Stomach smooth muscle (tissue), 2 donors: ENCODE measurements at regions not wholly inside any gene's neighbourhood (a gene's known extent, or its start where the extent isn't known, plus 50 kb on each side); places are given as distances from the start of the nearest gene placed in this dataset.

Experiments used
- H3K27ac ChIP-seq: one replicate; pipeline ENCODE4 v1.7.0; 2013; ENCODE audit warnings: mild to moderate bottlenecking, low read length, inconsistent platforms
- H3K27me3 ChIP-seq, 2 donors: one replicate each; pipeline ENCODE4 v1.7.0; 2013; ENCODE audit warnings: low read length in 2 of 2; ENCODE audit not compliant: insufficient read depth in 2 of 2, control insufficient read depth in 1 of 2
- H3K36me3 ChIP-seq, 2 donors: one replicate each; pipeline ENCODE4 v1.7.0; 2013; ENCODE audit warnings: low read length in 2 of 2; ENCODE audit not compliant: control insufficient read depth in 2 of 2, insufficient read depth in 2 of 2
- H3K4me1 ChIP-seq: one replicate; pipeline ENCODE4 v1.7.0; 2013; ENCODE audit warnings: low read length; ENCODE audit not compliant: control insufficient read depth, insufficient read depth
- H3K4me3 ChIP-seq, 2 donors: one replicate each; pipeline ENCODE4 v1.7.0; 2013; ENCODE audit warnings: low read length in 2 of 2
- H3K9ac ChIP-seq, 2 donors: one replicate each; pipeline ENCODE4 v1.7.0; 2013; ENCODE audit warnings: low read length in 2 of 2, mild to moderate bottlenecking in 1 of 2
- H3K9me3 ChIP-seq, 2 donors: one replicate each; pipeline ENCODE4 v1.7.0; 2013; ENCODE audit warnings: low read length in 2 of 2; ENCODE audit not compliant: control insufficient read depth in 2 of 2
- donor health status: healthy.
- donor health status: Pancreatic carcinoma.

GRCh38 chr5:68352166-68352565 is 136.6 kb downstream of the PIK3R1 start:
- H3K4me1 ChIP-seq = no peaks in the 10 kb centered on the region
- peaks cover 0 to 2% of the 10 kb centered on the region in 2 donors for H3K9me3 ChIP-seq
- no peak overlapping the region for H3K27ac ChIP-seq
- no peaks in the 10 kb centered on the region for H3K27me3 ChIP-seq
- no peak overlapping the region for H3K4me3 ChIP-seq
- no peak overlapping the region for H3K9ac ChIP-seq
- H3K36me3 ChIP-seq = no peaks in the 10 kb centered on the region

DNA sequence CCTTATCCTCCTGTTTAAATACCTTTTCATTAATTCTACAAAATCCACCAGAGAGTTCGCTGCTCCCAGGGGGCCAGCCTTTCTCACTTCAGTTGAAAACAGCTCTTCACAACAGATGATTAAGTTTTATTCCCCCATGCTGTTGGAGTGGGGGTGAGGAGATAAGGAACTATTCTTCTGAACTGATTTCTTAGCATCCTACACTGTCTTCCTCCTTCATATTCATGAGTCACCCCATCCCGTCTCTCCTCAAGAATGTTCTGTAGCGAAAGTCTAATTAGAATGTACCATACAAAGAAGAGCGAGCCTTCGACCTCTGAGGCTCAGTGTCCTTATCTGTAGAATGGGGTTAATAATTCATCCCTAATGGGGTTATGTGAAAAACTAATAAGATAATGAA is 138.0 kb downstream of the PIK3R1 start:
- no peaks in the 10 kb centered on the region for H3K9me3 ChIP-seq
- H3K4me1 ChIP-seq = no peaks in the 10 kb centered on the region
- H3K4me3 ChIP-seq = no peak overlapping the region
- no peak overlapping the region for H3K9ac ChIP-seq
- H3K36me3 ChIP-seq = no peaks in the 10 kb centered on the region
- no peaks in the 10 kb centered on the region for H3K27me3 ChIP-seq
- no peak overlapping the region for H3K27ac ChIP-seq

DNA sequence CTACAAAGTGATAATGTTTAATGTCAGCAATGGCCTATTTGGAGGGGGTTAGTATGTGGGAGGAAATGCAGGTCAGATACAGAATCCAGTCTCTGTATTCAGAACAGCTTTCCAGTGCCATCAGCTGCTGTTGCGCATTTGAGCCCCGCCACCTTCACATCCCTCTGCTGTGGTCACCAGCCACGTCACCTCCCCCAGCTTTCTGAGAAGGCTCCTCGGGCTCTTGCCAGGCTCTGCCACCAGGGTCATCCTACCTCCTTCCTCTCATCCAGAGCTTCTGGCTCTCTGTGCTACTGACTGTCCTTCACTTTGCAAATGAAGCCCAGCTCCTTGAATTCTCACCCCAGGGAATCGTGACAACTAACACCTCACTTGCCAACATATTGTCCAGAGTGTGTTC is 138.8 kb downstream of the PIK3R1 start:
- no peak overlapping the region for H3K27ac ChIP-seq
- no peaks in the 10 kb centered on the region for H3K4me1 ChIP-seq
- H3K9me3 ChIP-seq = no peaks in the 10 kb centered on the region
- no peaks in the 10 kb centered on the region for H3K27me3 ChIP-seq
- no peak overlapping the region for H3K9ac ChIP-seq
- no peak overlapping the region for H3K4me3 ChIP-seq
- no peaks in the 10 kb centered on the region for H3K36me3 ChIP-seq

DNA sequence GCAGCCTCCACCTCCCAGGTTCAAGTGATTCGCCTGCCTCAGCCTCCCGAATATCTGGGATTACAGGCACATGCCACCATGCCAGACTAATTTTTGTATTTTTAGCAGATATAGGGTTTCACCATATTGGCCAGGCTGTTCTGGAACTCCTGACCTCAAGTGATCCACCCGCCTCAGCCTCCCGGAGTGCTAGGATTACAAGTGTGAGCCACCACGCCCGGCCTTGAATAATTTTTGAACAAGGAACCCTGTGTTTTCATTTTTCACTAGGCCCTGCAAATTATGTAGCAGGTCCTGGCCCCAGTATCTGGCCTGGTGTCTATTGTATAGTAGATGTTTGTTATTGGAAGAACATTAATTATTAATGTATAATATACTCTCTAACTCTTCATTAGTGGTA is 140.7 kb downstream of the PIK3R1 start:
- no peaks in the 10 kb centered on the region for H3K4me1 ChIP-seq
- no peaks in the 10 kb centered on the region for H3K27me3 ChIP-seq
- H3K4me3 ChIP-seq = no peak overlapping the region
- no peaks in the 10 kb centered on the region for H3K36me3 ChIP-seq
- H3K9ac ChIP-seq = no peak overlapping the region
- no peak overlapping the region for H3K27ac ChIP-seq
- no peaks in the 10 kb centered on the region for H3K9me3 ChIP-seq

DNA sequence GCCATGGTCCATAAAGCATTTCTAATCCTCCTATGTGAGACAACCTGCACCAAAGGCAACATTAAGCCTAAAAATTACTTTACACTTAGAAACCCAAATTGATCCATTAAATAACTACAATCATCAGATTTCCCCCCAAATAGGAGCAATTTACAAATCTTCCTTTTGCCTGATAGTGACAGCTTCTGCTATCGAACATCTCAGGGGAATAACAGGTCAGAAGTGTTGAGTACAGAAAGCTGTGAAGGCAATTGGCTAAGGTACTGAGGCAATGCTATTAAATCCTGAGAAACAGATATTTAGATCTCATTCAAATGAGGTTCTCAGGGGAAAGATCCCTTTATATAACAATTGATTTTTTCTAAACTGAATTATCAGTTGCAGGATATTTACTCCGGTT is 141.1 kb downstream of the PIK3R1 start:
- no peak overlapping the region for H3K4me3 ChIP-seq
- H3K4me1 ChIP-seq = no peaks in the 10 kb centered on the region
- no peak overlapping the region for H3K27ac ChIP-seq
- H3K9me3 ChIP-seq = no peaks in the 10 kb centered on the region
- H3K9ac ChIP-seq = no peak overlapping the region
- no peaks in the 10 kb centered on the region for H3K27me3 ChIP-seq
- no peaks in the 10 kb centered on the region for H3K36me3 ChIP-seq

- no peaks in the 10 kb centered on the region for H3K36me3 ChIP-seq
- no peaks in the 10 kb centered on the region for H3K9me3 ChIP-seq
- no peaks in the 10 kb centered on the region for H3K27me3 ChIP-seq
- no peak overlapping the region for H3K27ac ChIP-seq
- no peak overlapping the region for H3K4me3 ChIP-seq
- H3K9ac ChIP-seq = no peak overlapping the region
- H3K4me1 ChIP-seq = no peaks in the 10 kb centered on the region
Observed at GRCh38 chr5:68359699-68360098, 144.1 kb downstream of the PIK3R1 start.

GRCh38 chr5:68362331-68362730 is 146.8 kb downstream of the PIK3R1 start:
- Histone ChIP-seq H3K36me3 (no peaks in the 10 kb centered on the region), H3K27me3 (no peaks in the 10 kb centered on the region), H3K4me3 (no peak overlapping the region), H3K4me1 (no peaks in the 10 kb centered on the region), H3K27ac (no peak overlapping the region), H3K9ac (no peak overlapping the region), H3K9me3 (no peaks in the 10 kb centered on the region)

DNA sequence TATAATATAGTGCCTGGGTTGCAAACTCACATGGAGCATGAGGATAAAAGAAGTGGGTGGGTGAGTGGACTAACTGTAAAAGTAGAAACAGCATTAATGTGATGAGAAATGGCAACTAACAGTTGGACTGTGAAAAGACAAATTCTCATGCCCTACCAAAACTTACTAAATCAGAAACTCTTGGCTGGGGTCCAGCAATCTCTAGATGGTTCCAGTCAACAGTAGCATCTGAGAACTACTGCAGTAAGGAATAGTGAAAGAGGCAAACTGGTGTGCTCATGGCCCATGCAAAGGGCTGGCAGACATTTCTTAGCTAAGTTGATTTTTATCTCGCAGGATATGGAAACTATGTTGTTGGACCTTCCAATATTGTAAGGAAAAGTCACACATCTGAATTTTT is 150.3 kb downstream of the PIK3R1 start:
- no peaks in the 10 kb centered on the region for H3K36me3 ChIP-seq
- no peak overlapping the region for H3K4me3 ChIP-seq
- H3K9me3 ChIP-seq = peaks cover 0 to 3% of the 10 kb centered on the region in 2 donors
- no peaks in the 10 kb centered on the region for H3K27me3 ChIP-seq
- H3K9ac ChIP-seq = no peak overlapping the region
- H3K27ac ChIP-seq = no peak overlapping the region
- H3K4me1 ChIP-seq = no peaks in the 10 kb centered on the region

- H3K36me3 ChIP-seq = no peaks in the 10 kb centered on the region
- H3K27ac ChIP-seq = no peak overlapping the region
- H3K4me3 ChIP-seq = no peak overlapping the region
- no peaks in the 10 kb centered on the region for H3K4me1 ChIP-seq
- H3K9me3 ChIP-seq = peaks cover 0 to 4% of the 10 kb centered on the region in 2 donors
- H3K9ac ChIP-seq = no peak overlapping the region
- no peaks in the 10 kb centered on the region for H3K27me3 ChIP-seq
Observed at GRCh38 chr5:68367287-68367686, 151.7 kb downstream of the PIK3R1 start.

DNA sequence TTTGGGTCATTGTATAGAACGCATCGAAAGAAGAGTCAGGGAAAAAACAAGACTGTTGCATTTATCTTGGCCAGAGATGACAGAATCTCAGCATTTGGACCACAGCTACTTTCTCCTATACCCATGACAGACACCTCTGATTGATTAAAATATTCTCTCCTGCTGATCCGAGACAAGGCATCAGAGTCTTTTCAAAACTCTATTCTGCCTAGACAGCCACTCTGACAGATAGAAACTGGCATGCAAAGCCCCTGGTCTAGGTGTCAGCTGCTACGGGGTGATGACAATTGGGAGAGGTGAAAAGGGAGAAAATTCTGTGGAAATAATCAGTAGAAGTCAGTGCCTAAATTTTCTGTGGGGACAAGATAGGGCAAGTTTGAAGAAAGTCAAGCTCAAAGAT is 152.2 kb downstream of the PIK3R1 start:
- H3K4me1 ChIP-seq = no peaks in the 10 kb centered on the region
- peaks cover 0 to 4% of the 10 kb centered on the region in 2 donors for H3K9me3 ChIP-seq
- no peak overlapping the region for H3K27ac ChIP-seq
- no peak overlapping the region for H3K4me3 ChIP-seq
- no peaks in the 10 kb centered on the region for H3K36me3 ChIP-seq
- H3K27me3 ChIP-seq = no peaks in the 10 kb centered on the region
- H3K9ac ChIP-seq = no peak overlapping the region

DNA sequence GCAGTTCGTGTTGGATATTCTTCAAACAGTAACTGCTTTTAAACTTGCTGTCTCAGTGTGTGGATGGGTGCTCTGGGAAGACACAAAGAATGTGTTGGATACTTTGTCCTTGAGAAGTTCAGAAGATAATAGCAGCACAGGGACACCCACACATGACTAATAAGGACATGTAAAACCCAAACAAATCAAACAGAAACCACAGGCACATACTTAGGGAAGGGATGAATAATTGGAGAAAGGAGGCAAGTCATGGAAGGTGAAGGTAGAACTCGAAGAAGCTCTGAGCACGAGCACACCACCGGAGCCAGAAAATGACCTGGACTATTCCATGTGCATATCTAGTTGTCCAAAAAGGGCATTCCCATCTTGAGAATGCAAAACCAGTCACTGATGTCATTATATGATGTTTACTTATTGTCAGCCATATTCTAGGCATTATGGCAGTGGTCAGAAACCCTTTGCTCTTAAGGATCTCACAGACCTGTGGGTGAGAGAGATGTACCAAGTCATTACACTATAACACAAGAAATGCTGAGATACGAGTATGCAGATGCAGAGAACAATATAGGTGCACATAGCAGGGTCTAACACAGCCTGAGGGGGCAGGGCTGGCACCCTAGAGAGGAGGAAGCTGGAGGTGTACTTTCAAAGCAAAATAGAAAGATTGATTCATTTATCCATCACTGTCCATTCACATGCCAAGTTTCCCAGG is 152.9 kb downstream of the PIK3R1 start:
- no peak overlapping the region for H3K9ac ChIP-seq
- H3K9me3 ChIP-seq = peaks cover 0 to 4% of the 10 kb centered on the region in 2 donors
- no peaks in the 10 kb centered on the region for H3K36me3 ChIP-seq
- no peaks in the 10 kb centered on the region for H3K27me3 ChIP-seq
- H3K4me3 ChIP-seq = no peak overlapping the region
- H3K4me1 ChIP-seq = no peaks in the 10 kb centered on the region
- no peak overlapping the region for H3K27ac ChIP-seq
